Kidney epithelial cell (primary cell): ENCODE measurements at regions not wholly inside any gene's neighbourhood (a gene's known extent, or its start where the extent isn't known, plus 50 kb on each side); places are given as distances from the start of the nearest gene placed in this dataset.
"Not testable (repeated sequence)": the region's sequence is repeated elsewhere in the genome, so short reads cannot be mapped to it uniquely, and the experiment has no call there.

Experiments used
- DNase-seq: peaks from one replicate; pipeline ENCODE4 v3.0.0-alpha.2; 2010; ENCODE audit warnings: low read depth
- H3K27me3 ChIP-seq: 2 replicates; pipeline ENCODE4 v1.6.0; 2011; ENCODE audit warnings: low read length; ENCODE audit not compliant: control insufficient read depth, insufficient read depth
- H3K36me3 ChIP-seq: 2 replicates; pipeline ENCODE4 v1.5.1; 2011; ENCODE audit warnings: low read length; ENCODE audit not compliant: control insufficient read depth, insufficient read depth
- H3K4me3 ChIP-seq: 2 replicates; pipeline ENCODE4 v1.5.1; 2011; ENCODE audit warnings: low read depth, mild to moderate bottlenecking, control low read depth, low read length
- TF ChIP-seq, protein P1 (sequence below): IDR thresholded peaks from 2 replicates; pipeline ENCODE4 v1.5.1; 2011; ENCODE audit warnings: mild to moderate bottlenecking, moderate library complexity, low read length, control low read depth, inconsistent platforms; ENCODE audit not compliant: insufficient read depth, poor library complexity, severe bottlenecking

DNA sequence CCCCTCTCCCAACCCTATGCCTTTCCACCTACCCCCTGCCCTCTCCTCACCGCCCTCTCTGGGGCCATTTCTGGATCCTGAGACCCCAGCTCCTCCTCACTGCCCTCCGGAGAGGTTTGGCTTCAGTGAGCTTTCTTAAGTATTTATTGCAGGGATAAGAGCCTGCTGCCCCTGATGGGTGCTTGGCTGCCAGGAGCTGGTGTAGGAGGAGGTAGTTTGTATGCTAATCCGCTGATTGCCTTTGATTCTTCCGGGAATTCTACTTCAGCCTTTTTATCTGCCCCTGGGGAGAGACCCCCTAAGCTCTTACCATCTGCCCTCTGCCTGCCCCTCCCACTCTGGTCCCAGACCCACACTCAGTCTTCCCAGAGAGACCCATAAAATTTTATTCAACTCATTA is 263.5 kb upstream of the PODXL start:
- TF ChIP-seq, protein P1, sequence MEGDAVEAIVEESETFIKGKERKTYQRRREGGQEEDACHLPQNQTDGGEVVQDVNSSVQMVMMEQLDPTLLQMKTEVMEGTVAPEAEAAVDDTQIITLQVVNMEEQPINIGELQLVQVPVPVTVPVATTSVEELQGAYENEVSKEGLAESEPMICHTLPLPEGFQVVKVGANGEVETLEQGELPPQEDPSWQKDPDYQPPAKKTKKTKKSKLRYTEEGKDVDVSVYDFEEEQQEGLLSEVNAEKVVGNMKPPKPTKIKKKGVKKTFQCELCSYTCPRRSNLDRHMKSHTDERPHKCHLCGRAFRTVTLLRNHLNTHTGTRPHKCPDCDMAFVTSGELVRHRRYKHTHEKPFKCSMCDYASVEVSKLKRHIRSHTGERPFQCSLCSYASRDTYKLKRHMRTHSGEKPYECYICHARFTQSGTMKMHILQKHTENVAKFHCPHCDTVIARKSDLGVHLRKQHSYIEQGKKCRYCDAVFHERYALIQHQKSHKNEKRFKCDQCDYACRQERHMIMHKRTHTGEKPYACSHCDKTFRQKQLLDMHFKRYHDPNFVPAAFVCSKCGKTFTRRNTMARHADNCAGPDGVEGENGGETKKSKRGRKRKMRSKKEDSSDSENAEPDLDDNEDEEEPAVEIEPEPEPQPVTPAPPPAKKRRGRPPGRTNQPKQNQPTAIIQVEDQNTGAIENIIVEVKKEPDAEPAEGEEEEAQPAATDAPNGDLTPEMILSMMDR: no peak
- no peaks in the 10 kb centered on the region for H3K27me3 ChIP-seq

DNA sequence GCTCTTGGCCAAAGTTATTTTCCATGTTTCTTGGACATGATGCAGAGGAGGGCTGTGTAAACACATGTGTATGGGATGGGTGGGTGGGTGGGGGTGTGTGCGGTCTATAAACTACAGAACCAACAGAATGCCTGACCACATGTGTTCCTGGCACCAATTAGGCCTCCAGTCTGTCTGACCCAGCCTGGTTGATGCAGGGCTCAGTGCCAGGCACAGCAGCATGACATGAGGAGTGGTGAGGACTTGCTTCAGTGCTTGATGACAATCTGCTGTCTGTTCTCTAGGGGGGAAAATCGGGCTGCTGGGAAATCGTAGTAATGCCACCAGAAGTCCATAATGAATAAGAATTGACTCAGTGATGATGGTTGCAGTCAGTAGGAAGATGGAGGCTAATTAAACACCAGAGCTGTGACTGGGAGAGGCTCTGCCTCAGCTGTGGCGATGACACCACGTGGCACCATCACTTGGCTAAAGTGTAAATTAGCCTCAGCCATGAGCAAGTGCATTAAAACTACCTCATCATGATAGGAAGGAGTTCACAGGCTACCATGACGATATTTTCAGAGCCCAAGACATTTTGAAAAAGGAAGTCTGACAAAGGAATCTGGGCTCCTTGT is 260.1 kb upstream of the PODXL start:
- TF ChIP-seq, protein P1: no peak
- no peaks in the 10 kb centered on the region for H3K27me3 ChIP-seq
- H3K36me3 ChIP-seq: no peaks in the 10 kb centered on the region
- DNase-seq: no peak
- no peak overlapping the region for H3K4me3 ChIP-seq

More for the DNA sequence above, 263.5 kb upstream of the PODXL start:
- H3K4me3 ChIP-seq: no peak overlapping the region
- no peaks in the 10 kb centered on the region for H3K36me3 ChIP-seq
- no peak for DNase-seq

DNA sequence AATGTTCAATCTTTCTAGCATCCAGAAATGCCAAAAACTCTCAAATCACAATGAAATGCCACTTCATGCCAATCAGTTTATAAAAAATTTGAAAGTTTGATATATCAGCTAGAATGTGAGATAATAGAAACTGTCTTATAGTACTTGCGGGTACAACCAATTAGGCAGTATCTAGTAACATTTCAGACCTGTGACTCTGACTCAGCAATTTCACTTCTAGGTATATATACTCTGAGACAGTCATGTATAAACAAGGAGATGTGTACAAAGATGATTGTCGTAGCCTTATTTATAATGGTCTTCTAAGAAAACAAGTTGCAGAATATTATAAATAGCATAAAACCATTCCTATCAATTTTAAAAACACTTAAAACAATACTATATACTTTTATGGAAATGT is 252.3 kb upstream of the PODXL start:
- Histone ChIP-seq H3K27me3 (no peaks in the 10 kb centered on the region), H3K36me3 (no peaks in the 10 kb centered on the region), H3K4me3 (no peak overlapping the region)
- DNase-seq: no peak
- TF ChIP-seq, protein P1: no peak

DNA sequence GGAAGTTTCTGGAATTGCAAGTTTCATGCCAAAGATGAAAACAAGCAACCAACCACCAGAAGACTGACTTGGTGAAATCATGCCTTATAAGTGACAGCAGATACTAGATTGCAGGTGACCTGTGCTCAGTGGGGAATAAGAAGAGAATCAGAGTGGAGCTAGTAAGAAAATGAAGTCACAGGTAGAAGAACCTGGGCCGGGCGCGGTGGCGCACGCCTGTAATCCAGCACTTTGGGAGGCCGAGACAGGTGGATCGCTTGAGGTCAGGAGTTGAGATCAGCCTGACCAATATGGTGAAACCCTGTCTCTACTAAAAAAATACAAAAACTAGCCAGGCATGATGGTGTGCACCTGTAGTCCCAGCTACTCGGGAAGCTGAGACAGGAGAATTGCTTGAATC is 251.7 kb upstream of the PODXL start:
- not testable (repeated sequence) for DNase-seq, H3K27me3 ChIP-seq, H3K4me3 ChIP-seq, H3K36me3 ChIP-seq

DNA sequence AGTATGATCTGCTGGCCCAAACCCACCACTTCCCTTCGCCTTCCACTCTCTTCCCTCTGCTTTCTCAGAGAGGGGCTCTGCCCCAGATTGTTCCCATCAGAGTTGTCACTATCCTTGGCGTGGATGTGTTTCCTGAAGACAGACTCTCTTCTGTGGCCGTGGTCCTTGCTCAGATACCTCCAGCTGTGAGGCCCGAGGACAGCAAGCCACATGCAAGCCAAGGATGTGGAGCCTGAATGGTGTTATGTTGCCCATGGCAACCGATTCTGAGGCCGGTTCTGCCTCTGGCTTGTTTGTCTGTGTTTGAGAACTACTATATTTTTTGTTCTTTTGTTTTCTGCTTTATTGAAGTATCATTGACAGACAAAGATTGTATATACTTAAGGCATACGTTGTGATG is 247.4 kb upstream of the PODXL start:
- DNase-seq: no peak
- TF ChIP-seq, protein P1: no peak
- Histone ChIP-seq H3K27me3 (no peaks in the 10 kb centered on the region), H3K4me3 (no peak overlapping the region), H3K36me3 (no peaks in the 10 kb centered on the region)

DNA sequence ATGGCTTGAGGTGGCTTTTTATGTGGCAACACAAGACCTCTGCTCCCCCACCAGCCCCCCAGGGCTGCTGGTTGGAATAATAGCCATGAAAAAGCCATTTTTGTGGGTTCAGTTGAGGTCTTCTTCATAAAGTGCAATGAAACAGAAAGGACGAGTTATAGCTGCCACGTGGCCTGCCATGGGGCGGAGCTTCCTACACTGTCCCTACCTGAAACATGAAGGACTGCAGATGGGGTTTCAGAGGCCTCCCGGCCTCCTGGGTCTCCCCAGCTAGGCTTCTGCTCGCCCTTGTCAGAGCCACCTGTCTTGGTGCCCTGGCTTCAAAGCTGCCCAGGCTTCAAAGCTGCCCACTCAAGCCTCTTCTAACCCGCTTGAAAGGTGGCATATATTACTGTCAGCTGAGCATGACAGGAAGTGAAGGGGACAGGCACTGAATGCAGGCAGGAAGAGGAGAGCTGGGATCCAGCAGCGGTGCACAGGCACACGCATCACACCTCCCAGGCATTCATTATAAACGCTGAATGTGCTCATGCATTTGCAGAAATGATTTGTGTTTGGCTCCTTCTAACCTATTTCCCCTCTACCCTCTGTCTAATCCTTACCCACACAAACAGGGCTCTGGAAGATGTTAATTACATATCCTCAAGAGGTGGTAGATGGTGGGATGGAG is 245.9 kb upstream of the PODXL start:
- H3K27me3 ChIP-seq: no peaks in the 10 kb centered on the region
- no peak for DNase-seq
- H3K4me3 ChIP-seq: no peak overlapping the region
- TF ChIP-seq, protein P1: no peak
- no peaks in the 10 kb centered on the region for H3K36me3 ChIP-seq
